ENCODE measurements at regions not wholly inside any gene's neighbourhood (a gene's known extent, or its start where the extent isn't known, plus 50 kb on each side); places are given as distances from the start of the nearest gene placed in this dataset.
"Not testable (repeated sequence)": the region's sequence is repeated elsewhere in the genome, so short reads cannot be mapped to it uniquely, and the experiment has no call there.

DNA sequence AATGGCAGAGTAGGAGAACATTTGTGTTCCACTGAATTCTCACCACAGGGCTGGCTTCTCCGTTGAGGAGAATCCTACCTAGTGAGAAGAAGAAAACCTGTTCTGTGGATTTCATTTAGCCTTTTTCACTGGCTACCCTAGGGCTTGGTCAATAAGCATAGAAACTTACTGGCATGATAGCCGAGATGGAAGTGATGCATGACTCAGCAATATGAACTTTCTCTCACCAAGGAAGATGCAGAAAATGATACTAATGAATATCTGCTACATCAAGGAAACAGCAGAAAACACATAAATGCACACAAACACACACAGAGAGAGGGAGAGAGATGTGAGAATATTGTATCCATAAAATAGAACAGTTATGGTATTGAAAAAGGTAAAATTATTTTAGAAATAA, 216.3 kb downstream of the HHIP start:
- H3K36me3 ChIP-seq (ENCODE audit: insufficient read depth, insufficient read length, low read length), result no peaks in the 10 kb centered on the region
- H3K4me1 ChIP-seq (ENCODE audit: insufficient read depth, insufficient read length), result no peaks in the 10 kb centered on the region
- no peak overlapping the region for H3K9ac ChIP-seq (ENCODE audit: insufficient read length, low read depth)
- DNase-seq (ENCODE audit: low read depth, low spot score), result no peak
- H3K27me3 ChIP-seq (ENCODE audit: insufficient read depth, insufficient read length), result no peaks in the 10 kb centered on the region
- H3K4me3 ChIP-seq (ENCODE audit: insufficient read length, low read depth), result no peak overlapping the region
- TF ChIP-seq YY1 (IDR thresholded peaks at IDR 0.05; ENCODE audit: insufficient read depth, insufficient read length), result no peak
- no peak for TF ChIP-seq SUZ12 (IDR thresholded peaks at IDR 0.05; ENCODE audit: extremely low read depth, insufficient read depth, insufficient read length)
- TF ChIP-seq ZNF274 (IDR thresholded peaks at IDR 0.05; ENCODE audit: low read depth, low read length), result no peak
- no peaks in the 10 kb centered on the region for H3K9me3 ChIP-seq (ENCODE audit: insufficient read depth, low read length)

GRCh38 chr4:144864891-144865290, 218.9 kb downstream of the HHIP start:
- not testable (repeated sequence) for DNase-seq (ENCODE audit: low read depth, low spot score); H3K9me3 ChIP-seq (ENCODE audit: insufficient read depth, low read length); H3K4me3 ChIP-seq (ENCODE audit: insufficient read length, low read depth); H3K36me3 ChIP-seq (ENCODE audit: insufficient read depth, insufficient read length, low read length); H3K4me1 ChIP-seq (ENCODE audit: insufficient read depth, insufficient read length); H3K27me3 ChIP-seq (ENCODE audit: insufficient read depth, insufficient read length); H3K9ac ChIP-seq (ENCODE audit: insufficient read length, low read depth)

- DNase-seq (ENCODE audit: low read depth, low spot score), result no peak
- H3K9me3 ChIP-seq (ENCODE audit: insufficient read depth, low read length), result no peaks in the 10 kb centered on the region
- TF ChIP-seq SUZ12 (IDR thresholded peaks at IDR 0.05; ENCODE audit: extremely low read depth, insufficient read depth, insufficient read length) (no peak), YY1 (IDR thresholded peaks at IDR 0.05; ENCODE audit: insufficient read depth, insufficient read length) (no peak), ZNF274 (IDR thresholded peaks at IDR 0.05; ENCODE audit: low read depth, low read length) (no peak)
- no peak overlapping the region for H3K9ac ChIP-seq (ENCODE audit: insufficient read length, low read depth)
- no peaks in the 10 kb centered on the region for H3K4me1 ChIP-seq (ENCODE audit: insufficient read depth, insufficient read length)
- no peaks in the 10 kb centered on the region for H3K27me3 ChIP-seq (ENCODE audit: insufficient read depth, insufficient read length)
- no peaks in the 10 kb centered on the region for H3K36me3 ChIP-seq (ENCODE audit: insufficient read depth, insufficient read length, low read length)
- no peak overlapping the region for H3K4me3 ChIP-seq (ENCODE audit: insufficient read length, low read depth)
Measured at GRCh38 chr4:144868309-144868708, 222.4 kb downstream of the HHIP start.

- H3K9me3 ChIP-seq (ENCODE audit: insufficient read depth, low read length), result no peaks in the 10 kb centered on the region
- H3K36me3 ChIP-seq (ENCODE audit: insufficient read depth, insufficient read length, low read length), result no peaks in the 10 kb centered on the region
- TF ChIP-seq ZNF274 (IDR thresholded peaks at IDR 0.05; ENCODE audit: low read depth, low read length) (no peak), YY1 (IDR thresholded peaks at IDR 0.05; ENCODE audit: insufficient read depth, insufficient read length) (no peak), SUZ12 (IDR thresholded peaks at IDR 0.05; ENCODE audit: extremely low read depth, insufficient read depth, insufficient read length) (no peak)
- H3K9ac ChIP-seq (ENCODE audit: insufficient read length, low read depth), result no peak overlapping the region
- H3K27me3 ChIP-seq (ENCODE audit: insufficient read depth, insufficient read length), result no peaks in the 10 kb centered on the region
- no peak for DNase-seq (ENCODE audit: low read depth, low spot score)
- H3K4me1 ChIP-seq (ENCODE audit: insufficient read depth, insufficient read length), result no peaks in the 10 kb centered on the region
- no peak overlapping the region for H3K4me3 ChIP-seq (ENCODE audit: insufficient read length, low read depth)
Measured at GRCh38 chr4:144872508-144873225, 225.3 kb downstream of the ANAPC10 start.

DNA sequence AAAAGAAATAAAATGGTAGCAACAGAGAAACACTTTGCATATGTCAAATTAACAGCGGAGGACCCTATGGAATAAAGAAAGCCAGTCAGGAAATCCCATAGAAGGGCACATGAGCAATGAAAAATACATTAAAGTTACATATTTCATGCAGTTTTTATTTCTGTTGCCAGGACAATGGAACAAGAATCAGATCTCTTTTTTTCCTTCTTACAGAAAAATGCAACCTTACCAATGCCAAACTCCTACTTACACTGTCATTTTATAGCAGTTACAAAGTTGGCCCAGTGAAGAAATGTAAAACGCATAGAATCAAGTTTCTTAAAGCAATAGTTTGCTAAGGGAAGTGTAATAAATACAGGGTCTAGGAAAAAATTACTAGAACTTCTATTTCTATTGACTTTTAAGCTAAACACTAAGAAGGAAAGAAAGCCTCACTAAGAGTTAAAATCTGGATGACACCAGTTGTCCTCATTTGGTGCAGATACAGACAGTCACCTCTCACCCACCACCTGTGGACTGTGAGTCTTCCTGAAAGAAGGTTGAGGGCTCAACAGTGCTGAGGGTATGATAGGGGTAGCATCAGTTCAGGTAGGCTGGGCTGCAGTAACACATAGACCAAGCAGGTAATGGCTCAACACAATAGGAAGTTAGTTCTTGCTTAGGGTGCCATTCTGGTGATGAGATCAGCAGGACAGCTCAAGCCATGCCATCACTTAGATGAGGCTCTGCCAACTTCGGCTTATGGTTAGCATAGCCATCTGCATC, 224.6 kb downstream of the ANAPC10 start:
- TF ChIP-seq ZNF274 (IDR thresholded peaks at IDR 0.05; ENCODE audit: low read depth, low read length), result no peak
- no peak for TF ChIP-seq SUZ12 (IDR thresholded peaks at IDR 0.05; ENCODE audit: extremely low read depth, insufficient read depth, insufficient read length)
- no peak for TF ChIP-seq YY1 (IDR thresholded peaks at IDR 0.05; ENCODE audit: insufficient read depth, insufficient read length)
- Histone ChIP-seq H3K4me1 (ENCODE audit: insufficient read depth, insufficient read length) (no peaks in the 10 kb centered on the region), H3K9ac (ENCODE audit: insufficient read length, low read depth) (no peak overlapping the region), H3K9me3 (ENCODE audit: insufficient read depth, low read length) (no peaks in the 10 kb centered on the region), H3K4me3 (ENCODE audit: insufficient read length, low read depth) (no peak overlapping the region), H3K27me3 (ENCODE audit: insufficient read depth, insufficient read length) (no peaks in the 10 kb centered on the region), H3K36me3 (ENCODE audit: insufficient read depth, insufficient read length, low read length) (no peaks in the 10 kb centered on the region)
- no peak for DNase-seq (ENCODE audit: low read depth, low spot score)

DNA sequence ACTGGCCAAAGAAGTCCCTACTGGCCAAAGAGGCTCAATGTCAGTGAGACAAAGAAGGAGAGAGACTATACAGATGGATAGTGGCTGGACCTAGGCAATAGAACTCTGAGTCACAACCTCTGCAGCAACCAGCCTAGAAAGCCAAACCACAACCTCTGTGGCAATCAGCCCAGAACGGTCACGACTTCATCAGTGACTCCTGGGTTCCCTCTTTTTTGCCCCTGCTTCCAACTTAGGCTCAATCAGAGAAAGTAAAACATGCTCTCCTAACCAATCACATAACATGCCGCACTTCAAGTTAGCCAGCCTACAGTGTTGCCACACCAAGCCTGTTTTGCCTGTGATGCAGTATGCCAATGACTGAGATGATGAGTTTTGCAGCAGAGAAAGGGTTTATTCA, 203.4 kb downstream of the ANAPC10 start:
- TF ChIP-seq YY1 (IDR thresholded peaks at IDR 0.05; ENCODE audit: insufficient read depth, insufficient read length) (no peak), ZNF274 (IDR thresholded peaks at IDR 0.05; ENCODE audit: low read depth, low read length) (no peak), SUZ12 (IDR thresholded peaks at IDR 0.05; ENCODE audit: extremely low read depth, insufficient read depth, insufficient read length) (no peak)
- Histone ChIP-seq H3K4me1 (ENCODE audit: insufficient read depth, insufficient read length) (no peaks in the 10 kb centered on the region), H3K9ac (ENCODE audit: insufficient read length, low read depth) (no peak overlapping the region), H3K36me3 (ENCODE audit: insufficient read depth, insufficient read length, low read length) (no peaks in the 10 kb centered on the region), H3K27me3 (ENCODE audit: insufficient read depth, insufficient read length) (no peaks in the 10 kb centered on the region), H3K4me3 (ENCODE audit: insufficient read length, low read depth) (no peak overlapping the region), H3K9me3 (ENCODE audit: insufficient read depth, low read length) (no peaks in the 10 kb centered on the region; the same call in 1 of the 2 replicates)
- no peak for DNase-seq (ENCODE audit: low read depth, low spot score)

DNA sequence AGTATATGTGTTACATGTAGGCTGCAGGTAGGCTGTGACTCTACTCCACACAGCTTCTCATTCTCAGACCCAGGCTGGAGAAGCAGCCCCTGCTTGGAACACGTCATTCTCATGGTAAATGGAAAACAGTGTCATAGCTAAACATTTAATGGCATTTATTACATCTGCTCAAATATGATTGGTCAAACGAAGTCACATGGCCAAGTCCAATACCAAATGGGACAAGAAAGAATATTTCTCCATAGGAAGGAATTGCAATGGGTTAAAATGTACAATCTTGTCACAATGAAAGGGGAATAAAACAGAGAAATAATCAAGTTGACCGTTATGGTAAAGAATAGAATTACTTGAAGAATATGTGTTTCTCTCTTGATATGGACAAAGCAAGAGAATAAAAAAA, 198.6 kb downstream of the ANAPC10 start:
- H3K4me1 ChIP-seq (ENCODE audit: insufficient read depth, insufficient read length), result no peaks in the 10 kb centered on the region
- H3K9me3 ChIP-seq (ENCODE audit: insufficient read depth, low read length), result no peaks in the 10 kb centered on the region
- no peak for DNase-seq (ENCODE audit: low read depth, low spot score)
- H3K9ac ChIP-seq (ENCODE audit: insufficient read length, low read depth), result no peak overlapping the region
- no peak overlapping the region for H3K4me3 ChIP-seq (ENCODE audit: insufficient read length, low read depth)
- no peaks in the 10 kb centered on the region for H3K27me3 ChIP-seq (ENCODE audit: insufficient read depth, insufficient read length)
- no peaks in the 10 kb centered on the region for H3K36me3 ChIP-seq (ENCODE audit: insufficient read depth, insufficient read length, low read length)
- TF ChIP-seq YY1 (IDR thresholded peaks at IDR 0.05; ENCODE audit: insufficient read depth, insufficient read length) (no peak), ZNF274 (IDR thresholded peaks at IDR 0.05; ENCODE audit: low read depth, low read length) (no peak), SUZ12 (IDR thresholded peaks at IDR 0.05; ENCODE audit: extremely low read depth, insufficient read depth, insufficient read length) (no peak)

All from NT2/D1 (cell line).